M059J (cell line): ENCODE measurements at regions not wholly inside any gene's neighbourhood (a gene's known extent, or its start where the extent isn't known, plus 50 kb on each side); places are given as distances from the start of the nearest gene placed in this dataset.

Experiments
- DNase-seq: peaks from one replicate; pipeline ENCODE4 v3.0.0-alpha.2; 2012; ENCODE audit warnings: low read depth

GRCh38 chr12:58988643-58989344 is 68.5 kb upstream of the LRIG3 start:
- no peak for DNase-seq

- no peak for DNase-seq
Observed at GRCh38 chr12:58981961-58982360, 61.7 kb upstream of the LRIG3 start.

- DNase-seq, result no peak
Observed at GRCh38 chr12:58980768-58981167, 60.5 kb upstream of the LRIG3 start.

- no peak for DNase-seq
Observed at GRCh38 chr12:58978717-58979116, 58.4 kb upstream of the LRIG3 start.

GRCh38 chr12:58977476-58977875 is 57.2 kb upstream of the LRIG3 start:
- no peak for DNase-seq

- no peak for DNase-seq
Observed at GRCh38 chr12:58976146-58976545, 55.8 kb upstream of the LRIG3 start.
